WTC11 (cell line): ENCODE measurements at regions not wholly inside any gene's neighbourhood (a gene's known extent, or its start where the extent isn't known, plus 50 kb on each side); places are given as distances from the start of the nearest gene placed in this dataset.

Source experiments
- CBFB ChIP-seq: sonication (generic); formaldehyde crosslinking; IDR thresholded peaks from 2 replicates; pipeline ENCODE4 v1.8.1; 2022; ENCODE audit warnings: mild to moderate bottlenecking, low read depth, missing genetic modification reagents
- CREB1 ChIP-seq: sonication (generic); formaldehyde crosslinking; IDR thresholded peaks from 2 replicates; pipeline ENCODE4 v1.8.0; 2023; ENCODE audit warnings: mild to moderate bottlenecking, missing genetic modification reagents
- FOXJ3 ChIP-seq: sonication (generic); formaldehyde crosslinking; IDR thresholded peaks from 2 replicates; pipeline ENCODE4 v1.9.0; 2021; ENCODE audit warnings: missing genetic modification reagents, mild to moderate bottlenecking, borderline replicate concordance
- IRF2 ChIP-seq: sonication (generic); formaldehyde crosslinking; IDR thresholded peaks from 2 replicates; pipeline ENCODE4 v1.8.0; 2022; ENCODE audit warnings: low read depth, missing genetic modification reagents, borderline replicate concordance
- SMAD4 ChIP-seq: sonication (generic); formaldehyde crosslinking; IDR thresholded peaks from 2 replicates; pipeline ENCODE4 v1.8.0; 2022; ENCODE audit warnings: mild to moderate bottlenecking, missing genetic modification reagents
- TP53 ChIP-seq: sonication (generic); formaldehyde crosslinking; IDR thresholded peaks from 2 replicates; pipeline ENCODE4 v1.8.1; 2023; ENCODE audit warnings: mild to moderate bottlenecking, missing genetic modification reagents
- ZBTB21 ChIP-seq: sonication (generic); formaldehyde crosslinking; IDR thresholded peaks from 2 replicates; pipeline ENCODE4 v1.8.1; 2023; ENCODE audit warnings: mild to moderate bottlenecking, missing genetic modification reagents, borderline replicate concordance
- ZNF121 ChIP-seq: sonication (generic); formaldehyde crosslinking; IDR thresholded peaks from 2 replicates; pipeline ENCODE4 v1.8.0; 2023; ENCODE audit warnings: missing genetic modification reagents
- ZNF138 ChIP-seq: sonication (generic); formaldehyde crosslinking; conservative IDR thresholded peaks from 2 replicates; pipeline ENCODE4 v1.8.1; 2022; ENCODE audit warnings: mild to moderate bottlenecking, moderate library complexity, missing genetic modification reagents
- TF ChIP-seq, protein P1 (sequence below): fragments of 200-600 bp; IDR thresholded peaks from 2 replicates; pipeline ENCODE4 v1.8.0; 2022; ENCODE audit warnings: antibody characterized with exemption
- TF ChIP-seq, protein P2 (sequence below): sonication (generic); formaldehyde crosslinking; IDR thresholded peaks from 2 replicates; pipeline ENCODE4 v1.8.1; 2023; ENCODE audit warnings: mild to moderate bottlenecking, missing genetic modification reagents
- TF ChIP-seq, protein P3 (sequence below): sonication (generic); formaldehyde crosslinking; IDR thresholded peaks from 2 replicates; pipeline ENCODE4 v1.8.1; 2022; ENCODE audit warnings: low read depth, missing genetic modification reagents, borderline replicate concordance
- TF ChIP-seq, protein P4 (sequence below): sonication (generic); formaldehyde crosslinking; IDR thresholded peaks from 2 replicates; pipeline ENCODE4 v1.8.1; 2023; ENCODE audit warnings: mild to moderate bottlenecking, missing genetic modification reagents

DNA sequence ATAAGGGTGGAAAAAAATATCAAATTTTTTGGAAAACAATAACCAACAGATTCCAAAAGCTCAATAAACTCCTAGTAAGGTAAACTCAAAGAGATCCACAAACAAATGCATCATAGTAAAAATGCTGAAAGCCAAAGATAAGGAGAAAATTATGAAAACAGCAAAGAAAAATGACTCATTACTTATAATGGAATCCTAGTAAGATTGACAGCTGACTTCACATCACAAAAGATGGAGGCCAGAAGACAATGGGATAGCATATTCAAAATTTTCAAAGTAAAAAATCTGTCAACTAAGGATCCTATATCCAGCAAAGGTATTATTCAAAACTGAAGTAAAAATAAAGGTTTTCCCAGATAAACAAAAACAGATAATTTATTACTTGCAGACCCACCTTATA, 183.4 kb upstream of the VIPR2 start:
- TF ChIP-seq, protein P1, sequence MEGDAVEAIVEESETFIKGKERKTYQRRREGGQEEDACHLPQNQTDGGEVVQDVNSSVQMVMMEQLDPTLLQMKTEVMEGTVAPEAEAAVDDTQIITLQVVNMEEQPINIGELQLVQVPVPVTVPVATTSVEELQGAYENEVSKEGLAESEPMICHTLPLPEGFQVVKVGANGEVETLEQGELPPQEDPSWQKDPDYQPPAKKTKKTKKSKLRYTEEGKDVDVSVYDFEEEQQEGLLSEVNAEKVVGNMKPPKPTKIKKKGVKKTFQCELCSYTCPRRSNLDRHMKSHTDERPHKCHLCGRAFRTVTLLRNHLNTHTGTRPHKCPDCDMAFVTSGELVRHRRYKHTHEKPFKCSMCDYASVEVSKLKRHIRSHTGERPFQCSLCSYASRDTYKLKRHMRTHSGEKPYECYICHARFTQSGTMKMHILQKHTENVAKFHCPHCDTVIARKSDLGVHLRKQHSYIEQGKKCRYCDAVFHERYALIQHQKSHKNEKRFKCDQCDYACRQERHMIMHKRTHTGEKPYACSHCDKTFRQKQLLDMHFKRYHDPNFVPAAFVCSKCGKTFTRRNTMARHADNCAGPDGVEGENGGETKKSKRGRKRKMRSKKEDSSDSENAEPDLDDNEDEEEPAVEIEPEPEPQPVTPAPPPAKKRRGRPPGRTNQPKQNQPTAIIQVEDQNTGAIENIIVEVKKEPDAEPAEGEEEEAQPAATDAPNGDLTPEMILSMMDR, result no peak
- no peak for TF ChIP-seq IRF2 (CRISPR knock-in tag)
- no peak for TF ChIP-seq ZNF121 (CRISPR knock-in tag)
- TF ChIP-seq TP53 (CRISPR knock-in tag), result no peak
- TF ChIP-seq ZBTB21, result no peak
- no peak for TF ChIP-seq CREB1 (CRISPR knock-in tag)
- TF ChIP-seq, protein P2, sequence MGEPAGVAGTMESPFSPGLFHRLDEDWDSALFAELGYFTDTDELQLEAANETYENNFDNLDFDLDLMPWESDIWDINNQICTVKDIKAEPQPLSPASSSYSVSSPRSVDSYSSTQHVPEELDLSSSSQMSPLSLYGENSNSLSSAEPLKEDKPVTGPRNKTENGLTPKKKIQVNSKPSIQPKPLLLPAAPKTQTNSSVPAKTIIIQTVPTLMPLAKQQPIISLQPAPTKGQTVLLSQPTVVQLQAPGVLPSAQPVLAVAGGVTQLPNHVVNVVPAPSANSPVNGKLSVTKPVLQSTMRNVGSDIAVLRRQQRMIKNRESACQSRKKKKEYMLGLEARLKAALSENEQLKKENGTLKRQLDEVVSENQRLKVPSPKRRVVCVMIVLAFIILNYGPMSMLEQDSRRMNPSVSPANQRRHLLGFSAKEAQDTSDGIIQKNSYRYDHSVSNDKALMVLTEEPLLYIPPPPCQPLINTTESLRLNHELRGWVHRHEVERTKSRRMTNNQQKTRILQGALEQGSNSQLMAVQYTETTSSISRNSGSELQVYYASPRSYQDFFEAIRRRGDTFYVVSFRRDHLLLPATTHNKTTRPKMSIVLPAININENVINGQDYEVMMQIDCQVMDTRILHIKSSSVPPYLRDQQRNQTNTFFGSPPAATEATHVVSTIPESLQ (CRISPR knock-in tag), result no peak
- no peak for TF ChIP-seq CBFB
- TF ChIP-seq, protein P3, sequence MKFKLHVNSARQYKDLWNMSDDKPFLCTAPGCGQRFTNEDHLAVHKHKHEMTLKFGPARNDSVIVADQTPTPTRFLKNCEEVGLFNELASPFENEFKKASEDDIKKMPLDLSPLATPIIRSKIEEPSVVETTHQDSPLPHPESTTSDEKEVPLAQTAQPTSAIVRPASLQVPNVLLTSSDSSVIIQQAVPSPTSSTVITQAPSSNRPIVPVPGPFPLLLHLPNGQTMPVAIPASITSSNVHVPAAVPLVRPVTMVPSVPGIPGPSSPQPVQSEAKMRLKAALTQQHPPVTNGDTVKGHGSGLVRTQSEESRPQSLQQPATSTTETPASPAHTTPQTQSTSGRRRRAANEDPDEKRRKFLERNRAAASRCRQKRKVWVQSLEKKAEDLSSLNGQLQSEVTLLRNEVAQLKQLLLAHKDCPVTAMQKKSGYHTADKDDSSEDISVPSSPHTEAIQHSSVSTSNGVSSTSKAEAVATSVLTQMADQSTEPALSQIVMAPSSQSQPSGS, result no peak
- no peak for TF ChIP-seq SMAD4 (CRISPR knock-in tag)
- TF ChIP-seq ZNF138, result no peak
- TF ChIP-seq, protein P4, sequence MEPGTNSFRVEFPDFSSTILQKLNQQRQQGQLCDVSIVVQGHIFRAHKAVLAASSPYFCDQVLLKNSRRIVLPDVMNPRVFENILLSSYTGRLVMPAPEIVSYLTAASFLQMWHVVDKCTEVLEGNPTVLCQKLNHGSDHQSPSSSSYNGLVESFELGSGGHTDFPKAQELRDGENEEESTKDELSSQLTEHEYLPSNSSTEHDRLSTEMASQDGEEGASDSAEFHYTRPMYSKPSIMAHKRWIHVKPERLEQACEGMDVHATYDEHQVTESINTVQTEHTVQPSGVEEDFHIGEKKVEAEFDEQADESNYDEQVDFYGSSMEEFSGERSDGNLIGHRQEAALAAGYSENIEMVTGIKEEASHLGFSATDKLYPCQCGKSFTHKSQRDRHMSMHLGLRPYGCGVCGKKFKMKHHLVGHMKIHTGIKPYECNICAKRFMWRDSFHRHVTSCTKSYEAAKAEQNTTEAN (CRISPR knock-in tag), result no peak
- no peak for TF ChIP-seq FOXJ3 (CRISPR knock-in tag)
